ENCODE measurements at regions not wholly inside any gene's neighbourhood (a gene's known extent, or its start where the extent isn't known, plus 50 kb on each side); places are given as distances from the start of the nearest gene placed in this dataset.

DNA sequence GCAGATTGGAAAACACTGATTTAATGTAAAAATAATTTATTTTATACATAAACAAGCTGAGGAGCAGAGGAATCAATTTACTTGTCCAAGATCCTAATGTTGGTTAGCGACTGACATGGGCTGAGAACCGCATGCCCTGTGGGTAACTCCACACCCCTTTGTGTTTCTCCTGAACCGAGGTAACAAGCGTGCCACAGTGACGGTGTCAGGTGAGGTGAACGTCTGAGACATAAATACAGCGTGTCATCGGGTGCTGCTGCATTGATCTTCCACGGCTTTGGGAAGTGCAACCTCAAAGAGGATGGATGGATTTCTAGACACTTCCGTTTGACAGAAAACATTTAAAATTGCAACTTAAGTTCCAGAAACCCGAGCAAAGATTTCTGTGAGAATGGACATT, 386.8 kb upstream of the ADARB2 start:
- TF ChIP-seq FOXA1 (IDR thresholded peaks at IDR 0.05) (no peak), SP1 (IDR thresholded peaks at IDR 0.05) (no peak), ZNF384 (IDR thresholded peaks at IDR 0.05) (no peak), L3MBTL2 (conservative IDR thresholded peaks at IDR 0.05) (no peak), NFRKB (IDR thresholded peaks at IDR 0.05) (no peak), SUZ12 (IDR thresholded peaks at IDR 0.05) (no peak)
